Activated CD4-positive, alpha-beta T cell treated with anti-CD3 and anti-CD28 coated beads, Interleukin-2, Interleukin-4, amounts not matched to agents 100 ng/mL and 50 ng/mL, durations not matched to agents 16 hours and 8 hours (primary cell): ENCODE measurements at regions not wholly inside any gene's neighbourhood (a gene's known extent, or its start where the extent isn't known, plus 50 kb on each side); places are given as distances from the start of the nearest gene placed in this dataset.

Experiments used
- DNase-seq: peaks from one replicate; pipeline ENCODE4 v3.0.0-alpha.2; 2020; ENCODE audit warnings: low spot score

DNA sequence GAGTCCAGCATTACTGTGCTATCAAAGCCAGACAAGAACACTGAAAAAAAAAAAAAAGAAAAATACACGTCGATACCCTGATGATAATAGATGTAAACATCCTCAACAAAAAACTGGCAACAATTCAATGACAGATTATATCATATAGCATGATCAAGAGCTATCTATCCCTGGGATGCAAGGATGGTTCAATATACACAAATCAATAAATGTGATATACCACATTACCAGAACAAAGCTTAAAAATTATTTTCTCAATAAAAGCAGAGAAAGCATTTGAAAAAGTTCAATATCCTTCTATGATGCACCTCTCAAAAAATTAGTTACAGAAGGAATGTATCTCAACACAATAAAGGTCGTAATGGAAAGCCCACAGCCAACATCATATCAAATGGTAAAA lies 332.8 kb upstream of the MMADHC start:
- no peak for DNase-seq

DNA sequence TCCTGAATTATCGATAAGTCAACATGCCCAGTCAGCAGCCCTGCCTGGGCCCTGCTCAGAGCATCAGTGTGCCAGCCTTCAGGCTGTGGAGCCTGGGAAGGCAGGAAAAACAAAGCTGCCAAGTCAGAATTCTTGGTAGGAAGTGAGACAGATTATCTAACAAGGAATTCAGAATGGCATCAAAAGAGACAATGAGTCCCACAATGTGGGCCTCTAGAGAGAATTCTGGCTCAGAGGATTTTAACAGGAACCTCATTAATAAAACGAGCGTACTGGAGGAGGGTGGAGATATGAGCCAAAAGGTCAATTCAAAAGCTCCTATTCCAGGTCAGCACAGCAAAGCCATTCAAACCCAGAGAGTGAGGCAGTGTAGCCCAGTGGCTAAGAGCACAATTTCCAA lies 327.6 kb upstream of the MMADHC start:
- DNase-seq: no peak

DNA sequence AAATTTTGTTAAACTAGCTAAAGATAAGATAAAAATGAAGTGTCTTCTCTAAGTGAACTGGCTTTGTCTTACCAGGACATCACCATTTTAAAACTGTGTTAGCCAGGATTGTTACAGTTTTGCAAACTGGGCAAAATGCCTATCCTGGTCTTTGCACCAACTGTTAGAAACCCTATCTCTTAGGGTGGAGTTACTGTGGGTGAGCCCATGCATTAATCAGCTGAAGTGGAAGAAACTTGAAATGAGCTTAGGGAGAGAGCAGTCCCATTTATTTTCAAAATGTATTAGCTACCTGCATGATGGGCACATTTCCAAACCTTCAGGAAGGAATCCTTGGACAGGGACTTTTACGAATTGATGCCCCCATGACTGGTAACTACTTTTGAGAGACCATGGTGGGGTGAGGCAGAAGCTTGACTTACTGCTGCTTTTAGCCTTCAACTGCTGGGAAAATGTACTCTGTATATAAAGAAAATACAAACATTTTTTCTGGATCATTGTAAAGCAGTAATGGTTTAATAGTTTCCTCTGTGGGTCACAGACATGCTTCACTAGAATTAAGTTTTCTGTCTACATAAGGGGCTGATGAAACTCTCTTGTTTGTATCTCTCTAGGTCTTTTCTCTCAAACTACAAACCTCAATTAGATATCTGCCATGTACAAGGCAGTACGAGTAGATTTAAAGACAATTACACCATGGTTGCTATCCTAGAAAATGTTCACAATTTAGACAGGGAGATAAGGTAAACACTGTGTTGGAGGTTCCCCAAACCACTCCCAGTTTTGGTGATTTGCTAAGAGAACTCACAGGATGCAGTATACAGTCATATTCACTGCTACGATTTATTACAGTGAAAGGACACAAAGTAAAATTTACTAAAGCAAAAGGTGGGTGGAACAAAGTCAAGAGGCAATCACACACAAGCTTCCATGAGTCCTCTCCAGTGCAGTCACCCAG lies 321.4 kb upstream of the MMADHC start:
- no peak for DNase-seq

DNA sequence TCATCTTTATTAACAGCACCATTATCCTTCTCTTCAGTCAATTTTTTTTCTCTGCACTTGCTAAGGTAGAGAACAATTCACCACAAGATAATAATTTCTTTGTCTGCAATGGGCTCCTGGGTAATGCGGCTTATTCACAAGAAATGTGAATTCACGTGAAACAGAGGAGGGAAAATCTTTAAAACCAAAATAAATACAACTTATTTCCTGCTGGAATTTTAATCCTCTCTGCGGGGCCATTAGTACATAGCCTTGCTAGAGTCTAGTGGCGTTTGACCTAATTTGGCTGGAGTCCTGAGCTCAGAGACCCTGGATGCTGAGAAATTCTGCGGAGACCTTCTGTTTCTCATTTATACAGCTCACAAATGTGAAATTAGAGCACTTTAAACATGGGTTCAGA lies 319.3 kb upstream of the MMADHC start:
- no peak for DNase-seq

DNA sequence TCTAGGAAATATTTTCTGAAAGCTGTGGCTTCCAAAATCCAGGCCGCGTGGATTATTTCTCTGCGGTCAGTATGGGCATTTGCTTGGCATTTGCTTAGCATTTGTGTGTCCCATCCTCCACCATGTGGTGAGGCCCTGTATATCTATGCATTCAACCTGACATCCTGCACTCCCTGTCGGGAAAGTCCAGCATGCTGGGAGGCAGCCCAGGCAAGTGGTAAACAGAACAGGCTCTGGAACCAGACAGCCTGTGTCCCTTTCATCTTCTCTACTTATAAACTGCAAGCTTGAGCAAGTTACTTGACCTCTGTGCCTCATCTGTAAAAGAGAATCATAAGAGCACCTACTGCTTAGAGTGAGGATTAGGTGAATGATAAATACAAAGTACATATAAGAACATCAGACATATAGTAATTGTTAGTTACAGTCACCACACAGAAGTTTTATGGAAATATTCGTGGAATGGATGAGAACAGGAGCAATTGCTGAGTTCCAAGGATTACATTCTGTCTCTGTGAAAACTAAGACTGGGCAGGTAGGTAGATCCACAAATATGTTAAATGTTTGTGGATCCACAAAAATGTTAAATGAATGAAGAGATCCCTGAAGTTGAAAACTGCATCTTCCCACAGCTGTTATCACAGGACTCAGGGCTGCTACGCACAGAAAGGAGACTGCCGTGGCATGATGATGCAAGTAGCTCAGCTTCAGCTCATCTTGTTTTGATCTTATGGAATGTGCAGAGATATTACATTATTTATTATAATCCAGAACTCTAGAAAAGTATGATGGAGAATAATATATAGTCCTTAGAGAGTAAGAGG lies 317.0 kb upstream of the MMADHC start:
- no peak for DNase-seq

DNA sequence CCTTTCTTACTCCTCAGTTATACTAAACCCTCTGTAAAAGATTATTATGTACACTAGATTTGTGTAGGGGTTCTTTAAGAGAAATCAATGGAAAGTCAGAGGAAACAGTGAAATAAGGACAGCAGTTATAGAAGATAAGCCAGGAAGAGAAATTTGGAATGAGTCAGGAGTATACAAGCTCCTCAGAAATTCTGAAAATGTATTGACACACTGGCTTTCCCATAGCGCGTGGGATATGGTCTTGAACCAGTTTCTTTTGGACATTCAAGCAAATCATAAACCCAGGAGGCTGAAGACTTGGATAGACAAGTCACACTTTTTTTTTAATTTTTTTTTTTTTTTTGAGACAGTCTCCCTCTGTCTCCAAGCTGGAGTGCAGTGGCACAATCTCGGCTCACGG lies 316.1 kb upstream of the MMADHC start:
- DNase-seq: no peak

DNA sequence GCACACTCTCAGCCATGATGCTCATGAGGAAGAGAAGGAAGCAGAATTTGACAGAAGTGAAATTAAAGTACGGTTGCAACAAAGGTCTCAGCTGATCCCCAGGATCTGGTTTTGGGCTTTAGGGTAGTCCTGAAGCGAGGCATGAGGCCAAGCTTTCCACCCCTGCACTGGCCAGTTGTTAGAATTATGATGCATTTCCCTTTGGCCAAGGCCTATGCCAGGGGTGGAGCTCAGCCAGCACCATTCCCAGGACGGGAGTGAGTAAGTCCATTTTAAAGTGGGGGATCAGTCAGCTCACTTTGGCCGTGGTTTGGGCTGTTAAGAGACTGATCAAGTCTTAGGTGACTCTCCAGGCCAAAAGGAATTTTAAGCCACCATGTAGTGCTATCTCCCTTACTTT lies 314.5 kb upstream of the MMADHC start:
- no peak for DNase-seq

DNA sequence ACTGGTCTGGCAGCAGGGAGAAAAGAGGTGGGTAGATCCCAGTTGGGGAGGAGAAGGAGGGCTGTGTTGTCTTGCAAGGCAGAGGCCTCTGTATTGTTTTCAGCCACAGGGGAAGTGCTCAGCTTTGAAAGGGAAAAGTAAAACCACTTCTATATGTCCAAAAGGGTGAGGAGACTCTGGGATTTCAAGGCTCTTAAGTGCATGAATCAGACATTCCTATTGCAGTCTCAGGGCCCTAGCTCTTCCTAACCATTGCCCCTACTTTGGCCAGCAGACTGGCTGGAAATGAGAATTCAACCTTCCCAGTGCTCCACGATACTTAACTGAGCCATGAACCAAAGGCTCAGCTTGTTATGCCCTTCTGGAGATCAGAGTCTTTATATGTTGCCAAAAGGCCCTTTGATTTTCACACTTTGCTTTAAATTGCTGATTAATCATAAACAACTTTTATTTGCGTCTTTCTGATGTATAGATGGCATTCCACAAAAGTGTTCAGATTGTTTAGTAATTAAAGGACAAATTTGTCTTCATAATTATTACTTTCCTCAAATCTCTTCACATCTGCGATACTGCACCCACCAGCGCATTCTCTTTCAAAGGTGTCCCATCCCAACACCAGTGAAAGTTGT lies 313.8 kb upstream of the MMADHC start:
- no peak for DNase-seq

DNA sequence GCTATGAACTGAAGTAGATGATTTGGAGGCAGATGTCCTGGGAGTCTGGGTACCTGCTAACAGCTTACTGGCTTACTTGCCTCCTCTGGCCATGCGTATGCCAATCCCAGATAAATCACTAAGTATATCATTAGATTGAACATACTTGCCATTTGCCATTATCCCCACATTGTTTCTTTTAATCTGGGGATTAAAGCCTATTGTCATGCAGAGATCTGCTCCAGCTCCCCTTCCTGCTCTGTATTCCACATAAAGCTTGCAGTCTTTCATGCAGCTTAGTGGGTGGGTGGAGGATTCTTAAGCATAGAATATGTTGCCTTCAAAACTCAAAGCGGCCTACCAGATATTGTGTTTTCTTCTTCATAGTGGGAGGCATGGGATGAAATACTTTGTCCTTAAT lies 311.8 kb upstream of the MMADHC start:
- no peak for DNase-seq

DNA sequence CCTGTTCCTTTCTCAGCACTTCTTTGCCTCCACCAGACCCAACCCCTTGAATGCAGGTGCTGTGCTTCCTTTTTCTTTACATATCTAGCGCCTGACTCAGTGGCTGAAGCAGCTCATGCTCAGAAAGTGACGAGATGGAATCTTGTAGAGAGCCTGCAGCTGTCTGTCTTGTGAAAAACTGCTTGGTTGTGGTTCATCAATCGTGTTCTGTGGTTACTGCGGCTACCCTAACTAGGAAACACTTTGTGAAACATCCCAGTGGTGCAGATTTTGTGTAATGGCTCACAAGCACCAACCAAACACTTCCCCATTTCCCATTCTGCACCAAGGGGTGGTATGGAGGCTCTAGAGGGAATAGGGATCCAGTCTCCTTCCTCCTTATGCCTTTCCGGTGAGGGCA lies 307.2 kb upstream of the MMADHC start:
- DNase-seq: no peak

DNA sequence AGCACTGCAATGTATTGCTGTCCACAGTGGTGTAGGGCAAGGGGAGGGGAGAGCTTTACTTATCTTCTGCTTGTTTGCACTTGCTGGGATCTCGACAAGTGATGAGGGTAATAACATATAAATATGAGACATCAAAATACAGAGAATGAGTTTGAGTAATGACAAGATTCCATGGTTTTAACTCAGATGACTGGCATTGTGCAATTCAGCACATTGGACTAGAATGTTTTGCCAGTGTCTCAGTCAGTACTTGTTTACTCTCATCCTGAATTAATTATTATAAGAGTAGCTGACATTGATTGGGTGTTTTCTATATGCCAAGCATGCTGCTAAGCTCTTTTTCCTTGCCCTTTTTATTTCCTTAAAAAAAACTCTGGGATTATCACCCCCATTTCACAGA lies 306.7 kb upstream of the MMADHC start:
- DNase-seq: no peak

DNA sequence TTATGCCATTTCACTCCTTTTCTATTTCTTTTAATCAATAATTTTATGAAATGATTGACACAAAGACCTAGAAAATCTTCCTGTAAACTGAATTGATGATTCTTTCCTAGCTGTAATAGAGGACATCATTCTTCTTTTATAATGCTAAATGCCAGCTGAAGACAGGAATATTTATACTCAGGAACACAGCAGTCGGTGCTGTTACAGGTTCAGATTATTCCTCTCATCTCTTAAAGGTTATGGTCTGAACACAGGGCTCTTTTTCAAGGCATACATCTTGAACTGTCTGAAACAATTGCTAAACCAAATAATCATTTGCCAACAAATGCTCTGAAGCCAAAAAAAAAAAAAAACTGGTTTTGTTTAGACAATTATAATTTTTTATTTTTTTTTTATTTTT lies 305.0 kb upstream of the MMADHC start:
- DNase-seq: no peak

DNA sequence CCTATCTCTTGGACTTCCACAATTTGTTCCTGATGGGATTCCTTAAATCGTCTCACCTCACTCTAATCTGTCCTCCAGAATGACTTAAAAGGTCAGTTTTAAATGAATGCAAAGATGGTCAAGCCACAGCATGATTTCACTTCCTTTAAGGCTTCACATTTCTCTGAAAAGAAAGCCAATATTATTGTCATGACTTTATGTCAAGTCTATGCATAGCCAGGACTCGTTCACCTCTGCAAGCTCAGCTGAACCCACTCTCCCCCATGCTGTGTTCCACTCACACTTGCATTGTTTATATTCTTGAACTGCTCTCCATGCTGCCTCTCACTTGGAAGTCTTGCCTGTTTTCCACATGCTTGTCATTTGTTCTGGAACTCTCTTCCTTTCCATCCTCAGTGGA lies 298.4 kb upstream of the MMADHC start:
- no peak for DNase-seq

DNA sequence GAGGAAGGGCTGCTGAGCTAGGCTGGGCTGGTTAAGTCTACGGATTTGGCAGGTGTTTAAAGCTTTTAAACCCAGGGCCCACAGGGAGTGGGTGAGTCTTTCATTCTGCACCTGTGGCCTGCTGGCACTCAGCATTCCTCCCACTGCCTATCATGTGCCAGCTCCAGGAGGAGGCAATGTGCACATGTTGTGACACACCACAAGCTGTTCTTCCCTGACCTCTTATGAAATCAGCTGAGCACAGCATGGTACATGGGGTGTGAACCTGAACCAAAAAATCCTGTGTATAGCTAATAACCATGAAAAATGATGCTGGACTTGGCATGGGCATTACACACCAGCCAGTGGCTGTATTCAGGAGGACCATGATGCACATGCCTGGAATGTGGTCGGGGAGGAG lies 297.9 kb upstream of the MMADHC start:
- DNase-seq: no peak

DNA sequence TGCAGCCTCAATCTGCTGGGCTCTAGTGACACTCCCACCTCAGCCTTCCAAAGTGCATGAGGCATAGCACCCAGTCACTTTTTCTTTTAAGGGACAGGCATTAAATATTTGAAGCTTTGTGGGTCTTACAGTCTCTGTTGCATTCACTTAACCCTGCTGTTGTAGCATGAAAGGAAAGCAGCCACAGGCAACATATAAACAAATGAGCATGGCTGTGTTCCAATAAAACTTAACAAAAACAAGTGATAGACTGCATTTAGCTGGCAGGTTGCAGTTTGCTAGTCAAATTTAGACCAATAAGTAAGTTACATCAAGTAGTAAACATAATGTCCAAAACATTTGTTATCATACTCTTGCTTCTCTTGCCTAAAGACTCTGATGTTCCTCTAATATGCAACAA lies 297.3 kb upstream of the MMADHC start:
- no peak for DNase-seq

DNA sequence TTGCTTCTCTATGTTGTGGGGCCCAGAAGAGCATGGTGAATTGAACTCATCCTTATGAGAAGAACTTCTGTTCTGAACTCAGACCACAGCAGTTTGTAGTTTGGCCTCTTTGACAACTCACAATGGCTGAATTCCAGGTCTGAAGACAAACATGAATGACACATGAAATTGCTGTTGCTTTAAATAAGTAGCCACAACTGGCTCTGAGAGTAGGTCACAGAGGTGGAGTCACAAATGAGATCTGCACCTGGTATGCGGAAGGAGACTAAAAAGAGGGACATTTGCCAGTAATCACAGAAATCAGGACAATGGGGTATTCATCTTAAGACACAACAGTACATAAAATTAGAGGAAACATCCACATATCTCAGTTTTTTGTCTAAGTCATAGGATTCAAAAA lies 290.3 kb upstream of the MMADHC start:
- DNase-seq: no peak

DNA sequence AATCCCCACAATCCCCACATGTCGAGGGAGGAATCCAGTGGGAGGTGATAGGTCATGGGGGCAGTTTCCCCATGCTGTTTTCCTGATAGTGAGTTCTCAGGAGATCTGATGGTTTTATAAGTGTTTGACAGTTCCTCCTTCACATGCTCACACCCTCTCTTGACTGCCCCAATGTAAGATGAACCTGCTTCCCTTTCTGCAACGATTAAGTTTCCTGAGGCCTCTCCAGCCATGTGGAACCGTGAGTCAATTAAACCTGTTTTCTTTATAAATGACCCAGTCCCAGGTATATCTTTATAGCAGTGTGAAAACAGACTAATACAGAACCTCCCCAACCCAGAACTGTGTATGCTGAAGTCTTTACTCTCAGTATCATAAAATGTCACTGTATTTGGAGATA lies 289.5 kb upstream of the MMADHC start:
- DNase-seq: no peak

DNA sequence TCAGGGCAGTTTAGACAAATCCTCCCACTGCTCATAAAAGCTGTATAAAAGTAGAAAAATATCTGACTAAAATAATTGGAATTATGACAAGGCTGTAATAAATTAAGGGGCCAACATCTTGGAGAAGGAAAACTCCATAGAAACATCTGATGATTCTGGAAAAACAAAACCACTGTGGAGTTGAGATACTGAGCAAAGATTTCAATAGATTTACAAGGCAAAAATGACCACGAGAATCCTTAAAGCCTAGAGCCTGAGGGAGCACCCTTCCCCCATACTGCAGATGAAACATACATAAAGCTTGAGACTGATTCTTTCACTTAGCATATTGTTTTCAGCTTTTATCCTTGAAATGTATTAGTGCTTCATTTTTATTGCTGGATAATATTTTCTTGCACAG lies 286.4 kb upstream of the MMADHC start:
- DNase-seq: no peak

DNA sequence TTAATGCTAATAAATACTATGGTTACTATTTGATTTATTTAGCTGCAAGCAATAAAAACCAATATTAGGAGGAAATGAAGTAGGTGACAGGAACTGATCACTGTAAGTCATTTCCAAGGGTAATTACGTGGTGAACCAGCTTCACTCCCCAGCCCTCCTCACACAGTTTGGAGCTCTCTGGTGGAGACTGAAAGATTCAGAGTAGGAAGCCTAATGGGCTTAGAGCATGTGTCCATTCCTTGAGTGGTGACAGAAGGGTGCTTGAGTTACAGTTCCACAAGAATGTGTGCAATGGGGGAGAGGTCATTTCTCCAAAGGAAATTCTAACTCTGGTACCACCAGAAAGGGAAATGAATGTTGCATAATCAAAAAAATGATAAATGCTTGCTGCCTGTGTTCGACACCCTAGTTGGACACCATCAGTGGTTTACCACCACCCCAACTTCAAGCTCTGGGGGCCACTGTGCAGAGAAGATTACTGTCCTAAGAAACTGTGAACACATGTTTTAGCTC lies 285.1 kb upstream of the MMADHC start:
- DNase-seq: no peak

DNA sequence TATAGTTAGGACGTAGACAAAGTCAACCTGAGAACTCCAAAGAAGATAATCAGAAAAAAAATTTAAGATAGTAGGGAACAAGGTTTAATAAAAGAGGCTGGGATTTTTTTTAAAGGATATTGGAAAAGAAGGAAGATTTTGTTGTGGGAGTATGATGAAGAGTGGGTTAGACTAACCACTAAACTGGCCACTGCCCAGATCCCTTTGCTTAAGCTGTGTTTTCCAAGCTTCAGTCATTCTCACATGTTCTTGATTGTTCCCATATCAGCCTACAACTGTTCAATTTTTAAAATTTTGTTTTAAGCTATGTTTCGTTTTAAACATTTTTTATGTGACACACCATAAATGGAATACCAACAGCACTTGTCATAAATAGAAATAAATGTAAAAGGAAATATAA lies 284.5 kb upstream of the MMADHC start:
- DNase-seq: no peak

DNA sequence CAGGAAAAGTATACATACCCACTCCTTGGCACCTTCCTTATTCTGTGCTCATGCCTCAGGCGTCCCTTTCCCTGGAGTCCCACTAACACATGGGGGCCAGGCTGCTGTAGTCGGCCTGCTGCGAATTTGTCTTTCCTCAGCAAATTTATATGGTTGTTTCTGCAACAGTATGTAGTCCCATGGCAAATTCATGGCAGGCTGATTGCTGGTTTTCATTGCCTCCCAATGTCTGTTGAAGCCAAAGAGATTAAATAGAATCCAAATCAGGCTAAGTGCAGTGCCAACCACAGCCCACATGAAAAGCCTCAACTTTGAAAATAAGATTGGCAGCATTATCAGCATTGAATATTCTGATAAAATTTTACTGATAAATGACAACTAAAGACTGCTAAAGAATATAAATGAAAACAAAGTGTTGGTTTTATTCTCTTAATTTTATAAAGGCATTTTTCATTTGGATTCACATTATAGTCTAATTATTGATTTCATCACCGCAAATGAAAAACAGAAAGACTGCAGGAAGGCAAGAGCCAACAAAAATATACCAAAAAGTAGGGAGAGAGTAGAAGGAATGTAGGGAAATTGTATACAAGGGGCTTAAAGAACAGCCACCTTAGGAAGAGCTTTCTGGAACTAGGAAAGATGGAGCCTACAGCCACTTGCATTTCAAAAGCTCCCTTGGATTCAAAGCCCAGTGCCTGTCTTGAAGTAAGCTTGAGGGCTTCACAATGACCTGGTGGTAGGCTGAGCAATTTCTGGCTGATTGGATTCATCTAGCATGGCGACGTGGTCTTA lies 283.7 kb upstream of the MMADHC start:
- no peak for DNase-seq

DNA sequence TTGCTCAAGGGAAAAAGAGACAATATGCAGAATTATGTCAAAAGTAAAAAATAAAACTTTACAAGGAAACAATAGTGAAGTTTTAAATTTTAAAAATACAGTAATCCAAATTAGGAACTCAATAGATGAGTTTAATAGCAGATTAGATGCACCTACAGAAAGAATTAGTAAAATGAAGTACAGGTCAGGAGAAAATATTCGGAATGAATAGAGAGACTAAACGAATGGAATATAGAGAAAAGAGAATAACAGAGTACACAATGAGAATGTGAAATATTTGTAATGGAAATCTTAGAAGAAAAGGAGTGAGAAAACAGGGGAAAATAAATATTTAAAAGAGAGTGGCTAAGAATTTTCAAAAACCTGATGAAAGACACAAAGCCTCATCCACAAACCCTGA lies 275.7 kb upstream of the MMADHC start:
- no peak for DNase-seq
